ENCODE measurements at regions not wholly inside any gene's neighbourhood (a gene's known extent, or its start where the extent isn't known, plus 50 kb on each side); places are given as distances from the start of the nearest gene placed in this dataset.

DNA sequence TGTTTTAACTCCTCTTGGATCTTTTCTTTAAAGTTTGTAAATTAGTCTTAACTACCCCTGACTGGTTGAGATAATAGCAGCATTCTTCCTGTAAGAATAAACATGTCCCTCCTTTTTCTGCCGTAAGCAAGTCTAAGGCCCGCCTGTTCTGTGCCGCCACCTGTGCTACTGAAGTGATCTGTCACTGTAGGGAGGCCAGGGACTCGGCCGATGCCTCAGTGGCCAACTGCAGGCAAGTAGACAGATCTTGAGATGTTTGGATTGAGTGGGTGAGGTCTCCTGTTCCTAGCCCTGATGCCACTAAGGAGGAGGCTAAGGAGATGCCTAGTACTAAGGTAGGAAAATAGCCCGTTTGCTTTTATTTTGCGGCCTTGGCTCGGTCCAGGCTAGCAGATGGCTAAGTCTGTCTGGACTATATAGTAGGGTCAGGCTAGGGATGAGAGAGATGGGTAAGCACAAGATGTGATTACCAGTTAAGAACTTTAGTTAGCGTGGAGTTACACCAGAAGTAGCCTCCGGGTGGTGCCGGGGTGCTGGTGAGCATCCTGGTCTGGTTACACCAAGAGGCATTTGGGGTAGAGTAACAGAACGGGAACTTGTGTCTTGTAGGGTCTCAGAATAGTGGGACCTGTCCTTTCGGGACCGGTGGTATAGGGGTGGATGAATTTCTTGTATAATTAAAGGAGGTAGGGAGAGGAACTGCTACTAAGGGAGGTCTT is 584.2 kb downstream of the SUCLG1 start:
- Histone ChIP-seq H3K27ac (no peak overlapping the region), H3K4me1 (no peaks in the 10 kb centered on the region), H3K27me3 (ENCODE audit: low read depth) (no peaks in the 10 kb centered on the region), H3K9me3 (no peaks in the 10 kb centered on the region), H3K36me3 (no peaks in the 10 kb centered on the region), H3K4me3 (no peak overlapping the region)
- intact Hi-C loops (cut with DNase I) = no loop called here
- TF ChIP-seq, protein P1, sequence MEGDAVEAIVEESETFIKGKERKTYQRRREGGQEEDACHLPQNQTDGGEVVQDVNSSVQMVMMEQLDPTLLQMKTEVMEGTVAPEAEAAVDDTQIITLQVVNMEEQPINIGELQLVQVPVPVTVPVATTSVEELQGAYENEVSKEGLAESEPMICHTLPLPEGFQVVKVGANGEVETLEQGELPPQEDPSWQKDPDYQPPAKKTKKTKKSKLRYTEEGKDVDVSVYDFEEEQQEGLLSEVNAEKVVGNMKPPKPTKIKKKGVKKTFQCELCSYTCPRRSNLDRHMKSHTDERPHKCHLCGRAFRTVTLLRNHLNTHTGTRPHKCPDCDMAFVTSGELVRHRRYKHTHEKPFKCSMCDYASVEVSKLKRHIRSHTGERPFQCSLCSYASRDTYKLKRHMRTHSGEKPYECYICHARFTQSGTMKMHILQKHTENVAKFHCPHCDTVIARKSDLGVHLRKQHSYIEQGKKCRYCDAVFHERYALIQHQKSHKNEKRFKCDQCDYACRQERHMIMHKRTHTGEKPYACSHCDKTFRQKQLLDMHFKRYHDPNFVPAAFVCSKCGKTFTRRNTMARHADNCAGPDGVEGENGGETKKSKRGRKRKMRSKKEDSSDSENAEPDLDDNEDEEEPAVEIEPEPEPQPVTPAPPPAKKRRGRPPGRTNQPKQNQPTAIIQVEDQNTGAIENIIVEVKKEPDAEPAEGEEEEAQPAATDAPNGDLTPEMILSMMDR (IDR thresholded peaks at IDR 0.05) = no peak
- no peak for DNase-seq
- no peak for ATAC-seq

DNA sequence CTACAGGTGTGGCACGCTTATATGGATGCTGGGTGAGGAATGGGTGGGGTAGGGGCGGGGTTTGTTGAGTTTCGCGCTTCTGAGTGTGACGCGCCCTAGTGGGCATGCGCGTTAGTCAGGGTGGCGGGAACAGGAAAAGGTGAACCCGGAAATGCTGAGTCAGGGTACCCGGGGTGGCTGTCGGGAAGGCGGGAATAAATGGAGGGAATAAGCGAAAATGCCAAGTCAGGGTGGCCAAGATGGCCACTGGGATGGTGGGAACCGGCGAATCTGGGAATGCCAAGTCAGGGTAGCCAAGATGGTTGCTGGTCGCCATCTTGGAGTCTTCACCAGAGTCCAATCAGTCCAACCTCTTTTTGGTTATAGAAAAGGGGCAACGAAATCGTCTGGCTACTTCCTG is 585.0 kb downstream of the SUCLG1 start:
- H3K27ac ChIP-seq = no peak overlapping the region
- H3K4me3 ChIP-seq = no peak overlapping the region
- H3K36me3 ChIP-seq = no peaks in the 10 kb centered on the region
- intact Hi-C loops (cut with DNase I) = no loop called here
- TF ChIP-seq, protein P1 (IDR thresholded peaks at IDR 0.05) = no peak
- H3K9me3 ChIP-seq = no peaks in the 10 kb centered on the region
- H3K4me1 ChIP-seq = no peaks in the 10 kb centered on the region
- H3K27me3 ChIP-seq (ENCODE audit: low read depth) = no peaks in the 10 kb centered on the region
- ATAC-seq = no peak
- no peak for DNase-seq

DNA sequence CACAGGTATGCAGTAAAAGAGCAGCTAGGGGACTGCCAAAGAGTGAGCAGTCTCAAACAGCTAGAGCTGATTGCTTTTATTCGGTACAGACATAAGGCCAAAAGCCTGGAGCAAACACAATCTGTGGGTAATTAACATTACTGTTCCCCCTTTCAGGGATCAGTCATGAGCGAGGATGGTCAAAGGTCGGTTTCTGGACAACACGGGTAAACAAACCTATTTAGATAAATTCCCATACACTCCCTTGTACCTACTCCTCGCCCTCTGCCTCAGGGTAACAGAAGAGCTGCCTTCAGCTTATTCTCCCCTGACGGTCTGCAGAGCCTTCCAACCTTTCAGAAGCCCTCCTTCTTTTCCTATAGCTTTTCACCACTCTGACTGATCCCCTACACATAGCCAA is 586.0 kb downstream of the SUCLG1 start:
- TF ChIP-seq, protein P1 (IDR thresholded peaks at IDR 0.05) = no peak
- intact Hi-C loops (cut with DNase I) = no loop called here
- Histone ChIP-seq H3K36me3 (no peaks in the 10 kb centered on the region), H3K27me3 (ENCODE audit: low read depth) (no peaks in the 10 kb centered on the region), H3K9me3 (no peaks in the 10 kb centered on the region), H3K4me3 (no peak overlapping the region), H3K4me1 (no peaks in the 10 kb centered on the region), H3K27ac (no peak overlapping the region)
- DNase-seq = no peak
- no peak for ATAC-seq

DNA sequence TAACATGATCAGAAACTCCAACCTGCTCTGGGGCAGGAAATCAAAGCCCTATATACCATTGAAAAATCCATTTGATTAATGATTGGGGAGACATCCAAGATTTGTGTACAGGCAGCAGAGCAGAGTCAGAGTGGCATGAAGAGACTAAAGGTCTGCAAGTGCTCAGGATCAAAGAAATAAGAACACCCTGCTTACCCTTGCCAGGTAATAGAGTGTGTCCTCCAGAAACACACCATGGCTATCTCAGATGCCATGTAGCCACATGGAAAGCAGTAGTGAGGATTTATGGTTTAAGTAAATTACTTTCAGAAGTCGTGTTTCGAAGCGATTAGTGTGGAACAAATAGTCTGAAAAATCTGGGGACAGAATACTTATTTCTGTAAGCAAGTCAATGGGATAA is 592.9 kb downstream of the SUCLG1 start:
- DNase-seq (no peak), ATAC-seq (no peak)
- Histone ChIP-seq H3K36me3 (no peaks in the 10 kb centered on the region), H3K4me1 (no peaks in the 10 kb centered on the region), H3K27me3 (ENCODE audit: low read depth) (no peaks in the 10 kb centered on the region), H3K27ac (no peak overlapping the region), H3K9me3 (no peaks in the 10 kb centered on the region), H3K4me3 (no peak overlapping the region)
- intact Hi-C loops (cut with DNase I) = no loop called here
- TF ChIP-seq, protein P1 (IDR thresholded peaks at IDR 0.05) = no peak

DNA sequence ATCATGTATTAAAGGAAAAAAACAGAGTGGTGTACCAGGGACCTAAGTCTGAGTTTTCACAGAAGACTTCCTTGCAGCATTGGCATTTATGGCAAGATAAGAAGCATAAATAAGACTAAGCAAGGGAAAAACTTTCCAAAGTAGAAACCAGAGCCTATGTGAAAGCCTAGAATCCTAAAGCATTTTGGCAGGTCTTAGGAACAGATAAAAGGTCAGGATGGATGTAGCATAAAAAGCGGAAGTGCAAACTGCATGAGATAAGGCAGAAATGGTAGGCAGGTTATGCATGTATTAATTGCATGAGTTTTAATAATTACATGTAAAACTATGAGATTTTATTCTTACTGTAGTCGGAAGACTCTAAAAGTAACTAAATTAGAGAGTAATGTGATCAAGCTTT is 596.5 kb downstream of the SUCLG1 start:
- no peaks in the 10 kb centered on the region for H3K27me3 ChIP-seq (ENCODE audit: low read depth)
- intact Hi-C loops (cut with DNase I) = no loop called here
- TF ChIP-seq, protein P1 (IDR thresholded peaks at IDR 0.05) = no peak
- H3K4me1 ChIP-seq = no peaks in the 10 kb centered on the region
- no peaks in the 10 kb centered on the region for H3K36me3 ChIP-seq
- H3K4me3 ChIP-seq = no peak overlapping the region
- DNase-seq (no peak), ATAC-seq (no peak)
- H3K27ac ChIP-seq = no peak overlapping the region
- H3K9me3 ChIP-seq = no peaks in the 10 kb centered on the region
